Neural cell (in vitro differentiated cells): ENCODE measurements at regions not wholly inside any gene's neighbourhood (a gene's known extent, or its start where the extent isn't known, plus 50 kb on each side); places are given as distances from the start of the nearest gene placed in this dataset.

Experiments
- EZH2 ChIP-seq: fragments of 200-600, 300-800 bp; shearing (Covaris generic), sonication (generic); IDR thresholded peaks from 2 replicates; pipeline ENCODE4 v1.6.1; 2014; ENCODE audit warnings: antibody characterized with exemption, low read length, borderline replicate concordance, mild to moderate bottlenecking; ENCODE audit not compliant: insufficient read depth, poor library complexity, severe bottlenecking
- POLR2AphosphoS5 ChIP-seq: IDR thresholded peaks from 2 replicates; pipeline ENCODE4 v1.6.1; 2012

DNA sequence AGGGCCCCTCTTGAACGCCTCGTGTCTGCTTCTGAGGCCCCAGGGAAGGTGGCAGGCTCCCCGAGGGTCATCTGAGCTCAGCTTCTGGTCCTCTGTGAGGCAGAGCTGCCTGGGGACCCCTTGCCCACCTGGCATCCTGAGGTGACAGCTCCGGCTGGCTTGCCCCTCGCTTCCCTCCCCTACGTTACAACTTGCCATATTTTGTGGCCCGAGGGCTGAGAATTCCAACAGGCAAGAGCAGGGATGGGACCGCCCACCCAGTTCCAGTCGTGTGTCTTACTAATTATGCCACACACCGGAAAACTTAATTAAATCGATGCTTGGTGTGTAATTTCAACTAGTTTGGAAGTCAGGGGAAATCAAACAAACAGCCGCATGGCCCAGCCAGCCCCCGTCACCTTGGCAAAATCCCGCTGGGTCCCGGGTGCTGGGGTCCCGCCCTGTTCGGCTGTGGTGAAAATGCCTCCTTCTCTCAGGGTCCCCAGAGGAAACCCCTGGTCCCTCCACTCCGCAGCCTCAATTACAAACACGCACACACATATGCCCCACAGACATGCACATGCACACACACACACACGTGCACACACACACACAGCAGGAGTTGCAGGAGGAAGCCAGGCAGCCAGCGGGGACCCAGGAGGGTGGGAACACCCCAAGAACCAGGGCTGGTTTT is 221.0 kb upstream of the IER5L start:
- TF ChIP-seq EZH2: no peak
- TF ChIP-seq POLR2AphosphoS5: no peak
